Fibroblast of mammary gland (primary cell): ENCODE measurements at regions not wholly inside any gene's neighbourhood (a gene's known extent, or its start where the extent isn't known, plus 50 kb on each side); places are given as distances from the start of the nearest gene placed in this dataset.
"Not testable (repeated sequence)": the region's sequence is repeated elsewhere in the genome, so short reads cannot be mapped to it uniquely, and the experiment has no call there.

Experiments
- DNase-seq: peaks from one replicate; pipeline ENCODE4 v3.0.0-alpha.2; 2010; ENCODE audit warnings: low read depth
- H3K4me3 ChIP-seq: 2 replicates; pipeline ENCODE4 v1.5.1; 2011; ENCODE audit warnings: low read depth, mild to moderate bottlenecking, low read length, moderate library complexity; ENCODE audit not compliant: control insufficient read depth

GRCh38 chr9:67066140-67066539, 73.8 kb upstream of the SPATA31A3 start:
- not testable (repeated sequence) for H3K4me3 ChIP-seq, DNase-seq

- peak overlapping the region; percentile 10 for H3K4me3 ChIP-seq
- peak; percentile 2 for DNase-seq
Measured at GRCh38 chr9:67058898-67059715, 66.8 kb upstream of the SPATA31A3 start.
